ENCODE measurements at regions not wholly inside any gene's neighbourhood (a gene's known extent, or its start where the extent isn't known, plus 50 kb on each side); places are given as distances from the start of the nearest gene placed in this dataset.

GRCh38 chr7:131197920-131198615, 129.6 kb upstream of the MKLN1 start:
- no peak for TF ChIP-seq CTCF (optimal IDR thresholded peaks at IDR 0.05 in 1 of 3, IDR thresholded peaks at IDR 0.05 in 1 of 3, conservative IDR thresholded peaks at IDR 0.05 in 1 of 3; ENCODE audit: extremely low read depth in 1 of 3, insufficient read depth in 2 of 3, low read length in 3 of 3)
- TF ChIP-seq EZH2 (IDR thresholded peaks at IDR 0.05; ENCODE audit: low read length): no peak

All from keratinocyte (primary cell).